Liver (tissue), 3 donors: ENCODE measurements at regions not wholly inside any gene's neighbourhood (a gene's known extent, or its start where the extent isn't known, plus 50 kb on each side); places are given as distances from the start of the nearest gene placed in this dataset.

Experiments
- CTCF ChIP-seq: fragments of 150-350 bp; IDR thresholded peaks from 2 replicates; pipeline ENCODE4 v1.5.1; 2017; ENCODE audit warnings: improper control_type of control experiment, low read depth, low read length; ENCODE audit not compliant: missing input control
- JUND ChIP-seq, 2 donors: IDR thresholded peaks; 2 replicates each; pipeline ENCODE4 v1.6.1; 2016; ENCODE audit warnings: antibody characterized with exemption in 2 of 2
- RAD21 ChIP-seq, 2 donors: IDR thresholded peaks; 2 replicates each; pipeline ENCODE4 v1.6.1; 2016; ENCODE audit warnings: antibody characterized with exemption in 2 of 2, mild to moderate bottlenecking in 2 of 2
- TAF1 ChIP-seq: conservative IDR thresholded peaks from 2 replicates; pipeline ENCODE4 v1.6.1; 2016; ENCODE audit warnings: antibody characterized with exemption, mild to moderate bottlenecking
- TF ChIP-seq, protein P1 (sequence below): IDR thresholded peaks from 2 replicates; pipeline ENCODE4 v1.6.1; 2016; ENCODE audit warnings: antibody characterized with exemption
- donor health status: healthy.
- donor health status: healthy.

- TF ChIP-seq JUND (IDR thresholded peaks at IDR 0.05) (no peak), CTCF (no peak), RAD21 (IDR thresholded peaks at IDR 0.05) (no peak), TAF1 (no peak)
- TF ChIP-seq, protein P1, sequence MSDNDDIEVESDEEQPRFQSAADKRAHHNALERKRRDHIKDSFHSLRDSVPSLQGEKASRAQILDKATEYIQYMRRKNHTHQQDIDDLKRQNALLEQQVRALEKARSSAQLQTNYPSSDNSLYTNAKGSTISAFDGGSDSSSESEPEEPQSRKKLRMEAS = no peak
Measured at GRCh38 chr7:23931633-23932032, 221.6 kb downstream of the STK31 start.
